ENCODE measurements at regions not wholly inside any gene's neighbourhood (a gene's known extent, or its start where the extent isn't known, plus 50 kb on each side); places are given as distances from the start of the nearest gene placed in this dataset.

DNA sequence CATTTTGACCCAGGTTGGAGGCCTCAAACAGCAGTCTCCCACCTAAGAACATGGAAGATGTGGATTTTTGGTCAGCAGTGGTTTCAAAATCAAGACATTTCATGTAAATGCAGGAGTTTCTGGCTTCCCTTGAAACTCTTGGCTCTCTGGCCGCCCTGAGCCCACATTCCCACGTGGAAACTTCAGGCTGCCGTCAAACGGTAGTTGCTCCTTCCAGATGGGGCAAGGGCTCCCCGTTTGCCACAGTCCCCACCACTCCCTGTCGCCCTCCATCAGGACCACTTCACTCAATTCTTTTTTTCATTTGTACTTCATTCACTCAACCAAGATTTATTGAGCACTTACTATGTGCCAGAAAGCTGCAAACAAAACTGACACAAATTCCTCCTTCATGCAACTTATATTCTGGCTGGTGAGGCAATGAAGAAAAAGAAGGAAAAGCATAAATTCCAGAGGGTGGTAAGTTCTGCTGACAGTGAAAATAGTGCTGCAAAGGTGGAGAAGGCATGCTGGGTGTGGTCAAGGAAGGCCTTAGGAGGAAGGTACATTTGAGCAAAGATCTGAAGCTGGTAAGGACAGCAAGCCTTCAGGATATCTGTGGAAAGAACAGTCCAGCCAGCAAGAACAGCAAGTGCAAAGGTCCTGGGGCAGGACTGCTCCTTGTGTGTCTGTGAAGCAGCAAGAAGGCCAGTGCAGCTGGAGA is 62.9 kb upstream of the PTPN1 start:
- TF ChIP-seq POLR2A (IDR thresholded peaks at IDR 0.05), result no peak
- TF ChIP-seq, protein P1, sequence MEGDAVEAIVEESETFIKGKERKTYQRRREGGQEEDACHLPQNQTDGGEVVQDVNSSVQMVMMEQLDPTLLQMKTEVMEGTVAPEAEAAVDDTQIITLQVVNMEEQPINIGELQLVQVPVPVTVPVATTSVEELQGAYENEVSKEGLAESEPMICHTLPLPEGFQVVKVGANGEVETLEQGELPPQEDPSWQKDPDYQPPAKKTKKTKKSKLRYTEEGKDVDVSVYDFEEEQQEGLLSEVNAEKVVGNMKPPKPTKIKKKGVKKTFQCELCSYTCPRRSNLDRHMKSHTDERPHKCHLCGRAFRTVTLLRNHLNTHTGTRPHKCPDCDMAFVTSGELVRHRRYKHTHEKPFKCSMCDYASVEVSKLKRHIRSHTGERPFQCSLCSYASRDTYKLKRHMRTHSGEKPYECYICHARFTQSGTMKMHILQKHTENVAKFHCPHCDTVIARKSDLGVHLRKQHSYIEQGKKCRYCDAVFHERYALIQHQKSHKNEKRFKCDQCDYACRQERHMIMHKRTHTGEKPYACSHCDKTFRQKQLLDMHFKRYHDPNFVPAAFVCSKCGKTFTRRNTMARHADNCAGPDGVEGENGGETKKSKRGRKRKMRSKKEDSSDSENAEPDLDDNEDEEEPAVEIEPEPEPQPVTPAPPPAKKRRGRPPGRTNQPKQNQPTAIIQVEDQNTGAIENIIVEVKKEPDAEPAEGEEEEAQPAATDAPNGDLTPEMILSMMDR (IDR thresholded peaks at IDR 0.05), result no peak

Data from lower leg skin (tissue), 3 donors.